NCI-H146 treated with DMSO at 0.1 percent for 48 hours (cell line): ENCODE measurements at regions not wholly inside any gene's neighbourhood (a gene's known extent, or its start where the extent isn't known, plus 50 kb on each side); places are given as distances from the start of the nearest gene placed in this dataset.
"Not testable (repeated sequence)": the region's sequence is repeated elsewhere in the genome, so short reads cannot be mapped to it uniquely, and the experiment has no call there.

Source experiments
- DNase-seq: peaks from one replicate; lab custom pipeline; 2025; ENCODE audit not compliant: unreplicated experiment; lab: John Stamatoyannopoulos, UW

DNA sequence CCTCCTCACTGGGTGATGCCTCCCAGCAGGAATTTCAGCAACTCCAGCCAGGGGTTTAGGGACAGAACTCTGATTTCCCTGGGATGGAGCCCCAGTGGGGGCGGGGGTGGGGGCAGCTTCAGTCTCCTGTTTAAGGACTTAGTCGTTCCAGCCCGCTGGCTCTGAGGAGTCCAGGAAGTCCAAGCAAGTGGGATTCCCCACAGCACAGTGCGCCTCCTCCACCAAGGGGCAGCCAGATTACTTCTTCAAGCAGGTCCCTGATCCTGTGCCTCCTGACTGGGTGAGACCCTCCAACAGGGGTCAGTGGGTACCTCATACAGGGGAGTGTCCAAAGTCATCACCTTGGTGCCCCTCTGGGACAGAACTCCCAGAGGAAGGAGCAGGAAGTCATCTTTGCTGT lies 1438.4 kb upstream of the B3GALT2 start:
- DNase-seq: no peak

DNA sequence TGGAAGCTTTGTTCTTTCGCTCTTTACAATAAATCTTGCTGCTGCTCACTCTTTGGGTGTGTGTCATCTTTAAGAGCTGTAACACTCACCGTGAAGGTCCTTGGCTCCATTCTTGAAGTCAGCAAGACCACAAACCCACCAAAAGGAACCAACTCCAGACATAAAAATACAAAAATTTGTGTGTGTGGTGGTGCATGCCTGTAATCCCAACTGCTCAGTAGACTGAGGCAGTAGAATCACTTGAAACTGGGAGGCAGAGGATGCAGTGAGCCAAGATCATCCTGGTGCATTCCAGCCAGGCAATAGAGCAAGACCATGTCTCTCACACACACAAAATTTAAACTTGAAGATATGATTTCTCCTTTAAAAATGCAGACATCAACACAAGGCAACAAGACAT lies 1431.7 kb upstream of the B3GALT2 start:
- no peak for DNase-seq

DNA sequence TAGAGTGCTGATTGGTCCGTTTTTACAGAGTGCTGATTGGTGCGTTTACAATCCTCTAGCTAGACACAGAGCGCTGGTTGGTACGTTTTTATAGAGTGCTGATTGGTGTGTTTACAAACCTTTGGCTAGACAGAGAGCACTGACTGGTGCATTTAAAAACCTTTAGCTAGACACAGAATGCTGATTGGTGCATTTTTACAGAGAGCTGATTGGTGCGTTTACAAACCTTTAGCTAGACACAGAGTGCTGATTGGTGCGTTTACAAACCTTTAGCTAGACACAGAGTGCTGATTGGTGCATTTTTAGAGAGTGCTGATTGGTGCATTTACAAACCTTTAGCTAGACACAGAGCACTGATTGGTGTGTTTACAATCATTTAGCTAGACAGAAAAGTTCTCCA lies 1430.9 kb upstream of the B3GALT2 start:
- DNase-seq: not testable (repeated sequence)

DNA sequence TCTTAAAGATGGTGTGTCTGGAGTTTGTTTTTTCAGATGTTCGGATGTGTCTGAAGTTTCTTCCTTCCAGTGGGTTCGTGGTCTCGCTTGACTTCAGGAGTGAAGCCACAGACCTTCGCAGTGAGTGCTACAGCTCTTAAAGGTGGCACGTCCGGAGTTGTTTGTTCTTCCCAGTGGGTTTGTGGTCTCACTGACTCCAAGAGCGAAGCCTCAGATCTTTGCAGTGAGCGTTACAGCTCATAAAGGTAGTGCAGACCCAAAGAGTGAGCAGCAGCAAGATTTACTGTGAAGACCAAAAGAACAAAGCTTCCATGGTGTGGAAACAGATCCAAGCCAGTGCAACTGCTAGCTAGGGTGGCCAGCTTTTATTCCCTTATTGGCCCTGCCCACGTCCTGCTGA lies 1430.4 kb upstream of the B3GALT2 start:
- no peak for DNase-seq

DNA sequence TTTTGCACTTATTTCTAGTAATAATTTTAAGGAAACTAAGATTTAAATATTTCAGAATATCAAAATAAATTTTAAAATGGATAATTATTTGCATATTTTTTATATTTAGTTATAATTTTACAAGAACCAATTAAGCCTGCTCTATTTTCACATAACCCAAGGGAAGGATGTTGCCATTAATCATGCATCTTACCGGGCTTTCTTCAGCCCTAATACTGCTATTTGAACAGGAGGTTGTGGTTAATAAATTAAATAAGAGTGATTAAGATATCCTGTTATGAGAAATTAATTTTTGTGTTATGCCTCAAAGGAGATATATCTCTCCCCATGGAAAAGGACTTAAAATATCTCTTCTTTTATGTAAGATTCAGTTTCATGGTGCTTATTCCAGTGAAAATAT lies 1415.8 kb upstream of the B3GALT2 start:
- DNase-seq: no peak

DNA sequence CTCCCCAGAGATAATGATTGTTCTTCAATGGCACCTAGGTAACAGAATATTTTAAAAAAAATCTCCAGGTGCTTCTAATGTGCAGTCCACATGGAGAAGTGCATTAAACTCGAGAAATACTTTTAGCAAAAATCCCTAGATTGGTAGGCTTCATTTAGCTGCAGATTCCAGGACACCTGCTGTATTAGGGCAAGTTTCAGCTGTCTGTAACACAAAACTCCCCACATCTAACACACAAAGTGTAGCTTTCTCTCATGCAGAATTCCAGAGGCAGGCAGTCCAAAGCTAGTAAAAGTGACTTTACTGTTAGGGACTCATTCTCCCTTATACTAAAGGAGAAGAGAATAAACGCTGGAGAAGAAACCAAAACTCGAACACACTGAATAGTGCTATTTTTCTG lies 1414.3 kb upstream of the B3GALT2 start:
- no peak for DNase-seq

DNA sequence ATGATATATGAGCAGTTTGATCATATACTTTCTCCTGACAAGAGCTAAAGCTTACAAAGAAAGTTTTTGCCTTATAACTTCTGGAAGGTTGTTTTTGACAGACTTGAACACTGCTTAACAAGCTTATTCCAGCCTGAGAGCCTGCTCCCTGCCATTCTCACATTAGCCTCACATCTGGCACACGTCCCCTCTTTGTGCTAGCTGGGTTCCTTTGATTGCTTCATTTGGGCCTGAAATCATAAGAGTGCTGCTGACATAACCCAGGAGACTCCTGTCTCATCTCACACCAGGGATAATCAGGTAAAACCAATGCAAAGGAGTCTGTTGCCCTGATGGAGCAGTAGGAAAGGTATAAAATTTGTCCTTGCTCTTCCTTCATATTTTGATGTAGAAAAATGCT lies 1411.7 kb upstream of the B3GALT2 start:
- no peak for DNase-seq

DNA sequence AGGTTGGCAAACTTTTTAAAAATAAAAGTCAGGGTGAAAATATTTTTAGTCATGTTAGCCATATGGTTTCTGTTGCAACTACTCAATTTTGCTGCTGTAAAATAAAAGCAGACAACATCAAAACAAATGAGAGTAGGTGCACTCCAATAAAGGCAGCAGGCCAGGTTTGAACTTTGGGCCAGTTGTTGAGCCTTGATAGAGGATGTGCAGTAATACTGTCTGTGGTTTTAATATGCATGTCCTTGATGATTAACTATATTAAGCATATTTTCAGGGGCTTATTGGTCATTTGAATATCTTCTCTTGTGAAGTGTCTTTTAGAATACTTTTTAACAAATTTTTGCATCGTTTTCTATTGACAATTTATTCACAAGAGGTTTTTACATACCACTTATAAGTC lies 1399.9 kb upstream of the B3GALT2 start:
- DNase-seq: no peak

DNA sequence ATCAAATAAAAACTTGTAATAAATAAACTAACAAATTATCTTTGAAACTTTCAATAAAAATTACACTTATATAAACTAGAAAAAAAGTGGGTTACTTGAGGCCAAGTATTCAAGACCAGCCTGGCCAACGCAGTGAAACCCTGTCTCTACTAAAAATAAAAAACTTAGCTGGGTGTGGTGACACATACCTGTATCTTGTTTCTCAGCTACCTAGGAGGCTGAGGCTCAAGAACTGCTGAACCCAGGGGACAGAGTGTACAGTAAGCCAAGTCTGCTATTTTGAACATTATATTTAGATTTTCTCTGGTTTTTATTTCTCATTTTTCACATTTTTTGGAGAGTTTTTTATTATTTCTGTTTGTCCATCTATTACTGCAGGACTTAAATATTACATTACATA lies 1397.6 kb upstream of the B3GALT2 start:
- no peak for DNase-seq

DNA sequence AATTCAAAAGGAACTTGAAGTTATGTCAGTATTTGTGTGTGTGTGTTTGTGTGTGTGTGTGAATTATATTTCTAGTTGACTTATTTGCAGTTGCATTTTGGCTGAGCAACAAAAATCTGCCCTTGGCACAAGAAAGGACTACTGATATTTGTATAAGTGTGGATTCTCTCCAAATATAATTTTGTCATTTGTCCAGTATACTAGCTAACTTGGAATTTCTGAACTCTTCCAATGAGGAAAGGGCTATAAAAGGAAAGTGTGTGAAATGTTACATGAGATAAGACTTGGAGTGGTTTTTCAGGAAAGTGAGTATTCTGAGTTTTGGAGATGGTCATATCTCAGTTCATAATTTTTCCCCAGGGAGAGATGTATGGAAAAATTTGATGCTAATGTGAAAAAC lies 1384.1 kb upstream of the B3GALT2 start:
- no peak for DNase-seq

DNA sequence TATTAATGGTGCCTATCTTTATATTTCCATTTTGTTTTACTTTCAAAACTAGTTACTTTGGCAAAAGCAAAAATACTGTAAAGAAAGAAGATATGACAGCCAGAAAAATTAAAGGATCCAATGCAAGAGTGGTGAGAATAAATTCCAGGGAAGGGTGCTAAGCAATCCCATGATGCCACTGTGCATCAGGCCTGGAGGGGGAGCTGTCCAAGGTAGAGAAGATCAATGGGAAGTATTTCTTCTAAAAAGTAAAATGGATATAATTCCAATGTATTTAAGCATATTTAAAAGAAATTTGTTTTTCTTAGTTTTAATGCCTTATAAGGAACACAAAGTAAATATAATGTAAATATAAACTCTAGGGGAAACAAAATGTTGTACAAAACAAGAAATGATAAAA lies 1382.2 kb upstream of the B3GALT2 start:
- DNase-seq: no peak

DNA sequence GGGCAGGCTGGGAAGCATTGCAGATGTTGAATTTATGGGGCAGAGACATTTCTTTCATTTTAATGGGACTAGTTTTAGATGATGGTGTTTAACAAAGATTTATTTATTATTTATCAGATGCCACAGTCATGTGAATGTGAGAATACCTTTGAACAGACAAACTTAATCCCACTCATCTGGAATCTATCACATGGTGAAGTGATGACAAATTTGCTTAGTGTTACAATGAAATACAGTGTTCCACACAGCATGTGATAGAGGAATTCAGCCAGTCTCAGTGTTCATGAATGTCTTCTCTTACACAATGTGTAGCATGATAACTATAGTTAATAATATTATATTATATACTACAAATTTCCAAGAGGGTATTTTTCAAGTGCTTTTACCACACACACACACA lies 1361.7 kb upstream of the B3GALT2 start:
- DNase-seq: no peak

DNA sequence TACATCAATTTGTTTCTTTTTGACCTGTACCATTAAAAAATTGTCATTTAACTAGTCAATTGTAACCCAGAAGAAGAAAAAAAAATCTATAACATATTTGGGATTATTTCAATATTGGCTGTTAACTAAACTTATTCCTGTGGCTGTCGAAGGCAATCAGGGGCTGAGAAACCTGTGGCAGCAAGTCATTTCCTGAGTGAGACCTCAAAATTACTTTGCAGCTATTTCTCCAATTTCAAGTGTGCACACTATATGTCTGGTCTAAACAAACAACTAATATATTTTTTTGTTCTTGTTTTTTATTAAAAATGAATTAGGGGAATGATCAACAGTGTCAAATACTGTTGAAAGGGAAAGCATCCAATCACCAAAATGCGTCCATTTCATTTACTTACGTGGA lies 1357.6 kb upstream of the B3GALT2 start:
- DNase-seq: no peak

DNA sequence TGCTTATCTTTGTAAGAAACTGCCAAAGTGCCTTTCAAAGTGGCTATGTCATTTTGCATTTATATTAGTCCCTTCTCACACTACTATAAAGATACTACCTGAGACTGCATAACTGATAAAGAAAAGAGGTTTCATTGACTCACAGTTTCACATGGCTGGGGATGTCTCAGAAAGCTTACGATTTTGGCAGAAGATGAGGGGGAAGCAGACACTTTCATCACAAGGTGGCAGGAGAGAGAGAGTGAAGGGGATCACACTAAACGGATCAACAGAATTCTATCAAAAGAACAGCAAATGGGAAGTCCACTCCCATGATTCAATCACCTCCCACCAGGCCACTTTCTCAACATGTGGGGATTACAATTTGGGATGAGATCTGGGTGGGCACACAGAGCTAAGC lies 1352.0 kb upstream of the B3GALT2 start:
- no peak for DNase-seq

DNA sequence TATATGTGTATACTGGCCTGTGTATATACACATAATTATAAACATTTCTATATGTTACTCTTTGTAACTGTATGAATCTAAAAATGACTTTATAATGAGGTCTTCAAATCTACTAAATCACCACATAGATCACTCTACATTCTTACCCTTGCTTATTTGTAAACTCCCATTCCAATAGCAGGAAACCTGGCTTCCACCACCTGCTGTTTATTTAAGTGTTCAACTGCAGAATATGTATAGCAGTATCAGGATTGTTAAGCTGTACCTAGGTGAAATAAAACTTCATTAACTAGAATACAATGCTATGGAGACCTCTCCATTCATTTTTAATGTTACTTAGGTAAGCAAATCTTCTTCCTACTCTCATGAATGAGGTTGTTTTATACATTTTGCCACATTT lies 1351.1 kb upstream of the B3GALT2 start:
- no peak for DNase-seq

DNA sequence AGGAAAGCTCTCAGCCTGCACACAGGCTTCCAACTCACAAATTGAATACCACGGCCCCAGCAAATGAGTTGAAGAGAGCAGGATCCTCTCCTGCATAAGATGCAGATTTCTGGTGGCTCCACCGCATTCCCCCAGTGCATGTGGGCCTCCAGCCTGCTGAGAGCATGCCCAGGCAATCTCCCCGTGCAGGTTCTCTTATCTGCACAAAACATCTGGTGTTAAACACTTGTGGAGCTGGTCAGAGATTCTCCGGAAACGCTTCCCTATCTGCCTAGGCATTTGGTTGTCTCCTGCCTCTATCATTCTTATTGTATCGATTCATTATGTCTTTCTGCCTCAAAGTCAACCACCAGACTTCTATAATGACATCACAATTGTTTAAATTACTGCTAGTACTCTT lies 1349.0 kb upstream of the B3GALT2 start:
- DNase-seq: no peak

DNA sequence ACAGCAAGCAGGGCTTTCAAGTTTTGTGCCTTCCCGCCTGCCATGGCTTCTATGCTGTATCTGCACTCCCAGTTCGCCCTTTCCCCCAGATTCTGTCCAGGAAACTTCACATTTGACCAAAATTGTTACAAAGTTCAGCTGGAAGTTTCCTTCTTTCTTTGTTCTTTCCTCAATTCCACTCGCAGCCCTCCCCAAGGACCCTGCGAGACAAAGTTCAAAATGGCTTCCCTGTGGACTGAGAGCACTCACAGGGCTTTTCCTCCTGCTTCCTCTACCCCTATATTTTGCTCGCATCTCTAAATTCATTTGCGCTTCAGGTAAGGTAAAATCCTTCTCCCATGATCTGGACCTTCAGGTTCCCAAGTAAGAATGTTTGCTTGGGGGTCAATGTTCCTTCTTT lies 1348.4 kb upstream of the B3GALT2 start:
- DNase-seq: no peak

DNA sequence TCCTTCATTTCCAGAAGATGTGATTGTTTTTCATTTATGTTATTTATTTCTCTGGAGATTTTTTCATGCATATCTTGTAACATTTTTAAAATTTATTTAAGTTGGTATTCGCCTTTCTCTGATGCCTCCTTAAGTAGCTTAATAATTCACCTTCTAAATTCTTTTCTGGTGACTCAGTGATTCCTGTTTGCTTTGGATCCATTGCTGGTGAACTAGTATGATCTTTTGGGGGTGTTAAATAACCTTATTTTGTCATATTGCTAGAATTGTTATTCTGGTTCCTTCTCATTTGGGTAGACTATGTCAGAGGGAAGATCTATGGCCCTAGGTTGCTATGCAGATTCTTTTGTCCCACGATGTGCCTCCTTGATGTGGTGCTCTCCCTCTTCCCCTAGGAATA lies 1347.2 kb upstream of the B3GALT2 start:
- DNase-seq: no peak

DNA sequence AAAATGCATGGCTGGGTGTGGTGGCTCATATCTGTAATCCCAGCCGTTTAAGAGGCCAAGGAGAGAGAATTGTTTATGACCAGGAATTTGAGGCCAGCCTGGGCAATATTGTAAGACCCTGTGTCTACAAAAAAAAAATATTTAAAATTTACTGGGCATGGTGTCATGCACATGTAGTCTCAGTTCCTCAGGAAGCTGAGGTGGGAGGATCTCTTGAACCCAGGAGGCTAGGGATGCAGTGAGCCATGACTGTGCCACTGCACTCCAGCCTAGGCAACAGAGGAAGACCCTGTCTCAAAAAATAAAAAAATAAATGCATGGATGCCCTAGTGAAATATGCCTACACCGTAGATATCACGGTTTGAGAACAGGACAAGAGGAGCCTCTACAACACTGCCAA lies 1331.2 kb upstream of the B3GALT2 start:
- DNase-seq: no peak

DNA sequence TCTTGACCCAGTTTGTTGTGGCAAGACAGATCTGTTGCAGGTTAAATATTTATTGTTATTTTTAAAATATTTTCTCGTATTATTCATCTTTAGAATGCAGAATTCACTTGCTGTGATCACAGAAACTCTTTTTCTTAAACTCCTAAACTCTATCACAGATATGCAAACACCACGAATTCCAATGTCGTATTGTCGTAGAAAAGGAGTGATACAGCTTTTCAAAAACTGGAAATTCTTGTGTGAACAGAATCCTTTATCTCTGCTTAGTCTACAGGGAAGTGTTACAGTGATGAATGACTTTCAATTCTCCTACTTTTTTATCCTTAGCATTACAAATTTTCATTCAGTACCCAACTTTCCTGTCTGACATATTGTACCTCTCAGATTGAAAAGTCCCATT lies 1329.5 kb upstream of the B3GALT2 start:
- no peak for DNase-seq

DNA sequence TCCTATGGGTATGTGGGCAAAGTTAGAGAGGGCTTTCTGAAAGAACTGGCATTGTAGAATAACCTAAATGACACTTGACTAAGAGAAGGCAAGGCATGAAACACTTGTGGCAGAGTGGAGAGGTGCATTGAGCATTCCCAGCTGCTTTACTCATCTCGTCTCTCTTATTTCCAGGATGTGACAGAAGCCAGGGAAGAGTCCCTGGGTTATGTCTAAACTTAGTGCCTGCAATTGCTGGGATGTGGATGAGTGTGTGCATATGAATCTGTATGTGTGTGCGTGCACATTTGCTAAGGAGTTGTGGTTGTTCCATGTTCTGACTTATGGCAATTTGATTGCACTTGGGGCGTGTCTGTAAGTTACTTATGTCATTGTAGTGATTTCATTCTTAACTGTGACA lies 1326.5 kb upstream of the B3GALT2 start:
- DNase-seq: no peak

DNA sequence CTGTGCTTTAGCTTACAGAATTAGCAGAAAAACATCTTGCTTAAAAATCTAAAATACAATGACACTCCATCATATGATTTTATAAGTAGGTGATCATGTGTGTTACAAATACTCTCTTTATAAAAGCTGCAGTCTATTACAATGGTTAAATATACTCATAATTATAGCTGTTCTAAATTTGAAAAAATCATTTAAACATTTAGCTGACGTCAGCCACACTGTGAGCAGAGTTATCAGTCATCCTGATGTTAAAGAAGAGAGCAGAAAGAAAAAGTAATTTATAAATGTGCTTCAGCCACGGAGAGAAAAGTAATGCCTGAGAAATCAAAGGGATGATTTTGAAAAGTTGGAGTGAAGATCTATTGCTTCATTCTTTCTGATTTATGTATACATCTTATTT lies 1325.9 kb upstream of the B3GALT2 start:
- no peak for DNase-seq

DNA sequence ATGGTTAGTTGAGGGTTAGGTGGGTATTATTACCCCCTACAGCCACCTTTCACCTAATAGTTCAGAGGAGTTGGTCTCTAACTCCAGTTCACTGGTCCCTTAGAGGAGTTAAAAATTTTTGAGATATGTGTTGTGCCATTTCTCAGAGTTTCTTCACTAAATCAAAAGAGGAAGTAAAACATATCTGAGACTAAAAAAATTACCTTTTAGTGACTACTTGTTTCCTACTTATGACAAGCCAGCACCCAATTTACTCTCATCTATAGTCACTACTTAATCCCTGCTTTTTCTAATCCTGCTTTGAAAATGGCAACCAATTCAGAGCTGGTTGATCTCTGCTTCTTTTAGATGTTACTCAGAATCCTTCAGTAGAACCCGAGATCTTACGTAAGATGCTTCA lies 1316.8 kb upstream of the B3GALT2 start:
- no peak for DNase-seq

DNA sequence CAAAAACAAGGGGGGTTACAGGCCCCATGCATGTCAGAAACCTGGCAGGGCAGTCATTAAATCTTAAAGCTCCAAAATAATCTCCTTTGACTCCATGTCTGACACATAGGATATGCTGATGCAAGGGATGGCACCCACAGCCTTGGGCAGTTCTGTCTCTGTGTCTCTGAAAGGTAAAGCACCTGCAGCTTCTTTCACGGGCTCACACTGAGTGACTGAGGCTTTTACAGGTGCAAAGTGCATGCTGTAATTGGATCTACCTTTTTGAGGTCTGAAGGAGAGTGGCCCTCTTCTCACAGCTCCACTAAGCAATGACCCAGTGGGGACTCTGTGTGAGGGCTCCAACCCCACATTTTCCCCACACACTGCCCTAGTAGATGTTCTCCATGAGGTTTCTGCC lies 1309.0 kb upstream of the B3GALT2 start:
- DNase-seq: no peak
